ENCODE measurements at regions not wholly inside any gene's neighbourhood (a gene's known extent, or its start where the extent isn't known, plus 50 kb on each side); places are given as distances from the start of the nearest gene placed in this dataset.

- FAIRE-seq (no peak), DNase-seq (ENCODE audit: insufficient read length, low spot score) (no peak)
Measured at GRCh38 chr3:31242026-31242960, 290.4 kb upstream of the STT3B start.

DNA sequence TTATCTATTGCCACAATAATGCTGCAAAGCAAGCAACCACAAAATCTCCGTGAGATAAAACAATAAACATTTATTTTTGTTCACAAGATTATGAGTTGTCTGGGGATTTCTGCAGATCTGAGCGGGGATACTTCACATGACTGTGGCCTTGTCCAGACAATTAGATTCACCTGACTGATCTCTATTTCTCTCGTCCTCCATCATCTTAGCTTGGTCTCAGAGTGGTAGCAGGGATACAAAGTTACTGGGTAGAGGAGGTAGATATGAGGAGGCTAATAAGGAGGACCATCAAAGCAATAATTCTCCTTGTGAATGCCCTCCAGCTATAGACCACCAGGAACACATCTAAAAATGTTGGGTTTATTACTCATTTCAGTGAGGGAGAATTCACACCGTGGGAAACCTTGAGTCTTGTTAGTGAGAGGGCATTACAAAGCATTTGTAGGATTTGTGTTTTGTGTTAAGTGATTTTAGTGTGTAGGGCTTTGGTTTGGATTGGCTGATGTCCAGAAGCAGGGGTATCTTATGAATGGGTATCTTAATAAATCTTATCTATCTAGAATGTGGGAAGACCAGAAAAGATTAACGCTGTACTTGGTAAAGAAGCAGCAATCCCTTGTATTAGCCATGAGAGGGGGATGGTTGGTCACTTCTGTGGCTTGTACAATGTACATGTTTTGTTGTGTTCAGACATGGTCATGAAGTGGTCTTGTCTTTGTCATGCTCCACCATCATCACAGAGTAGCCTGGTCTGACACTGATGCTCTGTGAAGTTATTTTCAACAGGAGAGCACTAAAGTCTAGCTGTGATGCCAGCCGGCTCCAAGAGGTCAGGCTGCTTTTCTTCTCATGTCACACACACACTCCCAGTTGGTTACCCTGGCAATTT is 287.6 kb upstream of the STT3B start:
- FAIRE-seq: peak; percentile 16
- DNase-seq (ENCODE audit: insufficient read length, low spot score): no peak

DNA sequence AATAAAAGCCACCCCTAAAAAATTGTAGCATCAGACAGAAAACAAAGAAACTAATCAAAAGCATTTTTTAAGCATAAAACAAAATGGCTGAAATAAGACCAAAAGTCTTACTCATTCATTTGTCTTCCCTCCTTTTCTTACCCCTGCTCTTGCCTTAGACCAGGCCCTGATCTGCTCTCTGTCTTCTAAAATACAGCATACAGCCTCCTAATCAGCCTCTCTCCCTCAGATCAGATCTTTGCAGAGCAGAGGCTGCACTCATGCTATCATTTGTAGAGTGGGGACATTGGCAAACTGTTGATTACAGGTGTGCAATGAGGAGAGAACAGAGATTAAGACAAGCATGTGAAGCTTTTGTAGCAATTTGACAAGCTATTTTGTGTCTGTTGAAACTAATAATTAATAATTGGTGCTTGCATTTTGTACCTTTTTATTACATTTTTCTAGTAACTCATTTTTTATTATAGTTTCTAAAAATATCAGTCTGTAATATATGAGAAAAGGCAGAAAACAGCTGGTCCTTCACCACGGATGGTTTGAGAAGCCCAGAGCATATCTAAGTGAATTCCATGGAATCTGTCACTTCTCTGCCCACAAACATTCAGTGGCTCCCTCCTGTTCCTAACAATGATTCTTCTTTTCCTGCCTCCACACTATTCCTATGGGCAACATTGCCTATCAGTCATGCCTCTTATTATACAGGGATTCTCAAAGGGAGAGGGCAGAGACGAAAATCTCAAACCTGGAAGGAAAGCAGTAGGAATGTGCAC is 286.2 kb upstream of the STT3B start:
- DNase-seq (ENCODE audit: insufficient read length, low spot score) (no peak), FAIRE-seq (no peak)

DNA sequence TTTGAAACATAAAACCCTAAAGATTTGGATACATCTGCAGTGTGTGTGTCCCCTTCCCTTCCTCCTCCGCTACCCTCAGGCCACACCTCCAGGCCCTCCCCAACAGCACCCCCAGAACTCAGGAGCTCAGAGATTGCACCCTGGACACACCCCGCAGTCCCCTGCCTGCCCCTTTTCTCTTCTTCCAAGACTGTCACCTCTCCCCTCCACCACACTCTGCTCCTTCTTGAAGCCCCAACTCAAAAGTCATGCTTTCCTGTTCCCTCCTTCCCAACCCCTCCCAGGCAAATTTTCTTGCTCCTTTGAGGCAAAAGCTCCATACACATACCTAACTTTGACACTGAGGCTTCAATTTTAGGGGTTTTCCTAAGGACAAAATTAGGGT is 285.7 kb upstream of the STT3B start:
- DNase-seq (ENCODE audit: insufficient read length, low spot score): no peak
- no peak for FAIRE-seq

- FAIRE-seq: no peak
- no peak for DNase-seq (ENCODE audit: insufficient read length, low spot score)
Measured at GRCh38 chr3:31247850-31248562, 284.7 kb upstream of the STT3B start.

DNA sequence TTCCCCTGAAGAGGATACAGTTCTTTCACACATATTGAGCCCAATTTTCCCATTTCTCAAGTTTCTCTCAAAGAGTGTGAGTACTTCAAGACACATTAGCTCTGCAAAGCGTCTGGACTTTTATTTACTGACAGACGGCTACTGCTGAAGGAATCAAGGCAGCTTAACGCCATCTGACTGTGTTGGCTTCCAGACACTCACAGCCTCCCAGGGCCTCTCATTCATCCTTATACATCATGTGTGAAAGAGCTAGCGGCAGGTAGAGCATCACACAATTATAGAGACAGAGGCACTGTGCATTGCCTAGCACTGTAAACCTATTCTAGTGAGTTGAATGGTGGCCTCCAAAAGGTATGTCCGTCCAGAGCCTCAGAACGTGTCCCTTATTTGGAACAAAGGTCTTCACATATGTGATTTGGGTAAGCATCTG is 284.1 kb upstream of the STT3B start:
- FAIRE-seq (no peak), DNase-seq (ENCODE audit: insufficient read length, low spot score) (no peak)

GRCh38 chr3:31249545-31249944 is 283.2 kb upstream of the STT3B start:
- DNase-seq (ENCODE audit: insufficient read length, low spot score): no peak
- no peak for FAIRE-seq

DNA sequence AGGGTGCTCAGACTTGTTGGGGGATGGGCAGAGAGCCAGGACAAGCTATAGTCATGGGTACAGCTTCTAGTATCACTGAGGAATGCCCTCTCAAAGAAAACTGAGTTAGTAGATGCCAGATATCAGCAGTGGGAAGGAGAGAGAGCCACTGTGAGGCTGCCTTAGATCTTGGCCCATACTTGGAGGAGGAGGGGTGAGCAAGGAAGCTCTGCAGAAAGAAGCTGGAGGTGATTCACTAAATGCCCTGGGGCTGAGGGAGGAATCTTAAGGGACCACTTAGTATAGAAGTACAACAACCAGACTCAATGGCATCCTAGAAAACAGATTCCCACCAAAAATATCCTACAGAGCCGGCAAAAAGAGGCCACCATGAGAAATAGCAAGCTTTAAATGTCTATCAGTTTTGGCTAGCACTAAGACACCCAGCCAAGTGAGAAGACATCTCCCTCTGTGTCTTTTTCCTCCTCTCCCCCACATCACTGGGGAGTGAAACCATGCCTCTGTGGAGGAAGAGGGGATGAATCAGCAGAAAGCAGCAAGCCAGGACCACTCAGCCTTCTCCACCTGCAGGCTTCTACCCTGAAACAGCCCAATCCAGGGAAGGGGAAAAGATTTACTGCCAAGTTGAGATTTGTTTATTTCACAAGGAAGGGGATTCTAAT is 282.5 kb upstream of the STT3B start:
- no peak for FAIRE-seq
- DNase-seq (ENCODE audit: insufficient read length, low spot score): peak; percentile 14

- FAIRE-seq (no peak), DNase-seq (ENCODE audit: insufficient read length, low spot score) (no peak)
Measured at GRCh38 chr3:31251083-31251482, 281.6 kb upstream of the STT3B start.

DNA sequence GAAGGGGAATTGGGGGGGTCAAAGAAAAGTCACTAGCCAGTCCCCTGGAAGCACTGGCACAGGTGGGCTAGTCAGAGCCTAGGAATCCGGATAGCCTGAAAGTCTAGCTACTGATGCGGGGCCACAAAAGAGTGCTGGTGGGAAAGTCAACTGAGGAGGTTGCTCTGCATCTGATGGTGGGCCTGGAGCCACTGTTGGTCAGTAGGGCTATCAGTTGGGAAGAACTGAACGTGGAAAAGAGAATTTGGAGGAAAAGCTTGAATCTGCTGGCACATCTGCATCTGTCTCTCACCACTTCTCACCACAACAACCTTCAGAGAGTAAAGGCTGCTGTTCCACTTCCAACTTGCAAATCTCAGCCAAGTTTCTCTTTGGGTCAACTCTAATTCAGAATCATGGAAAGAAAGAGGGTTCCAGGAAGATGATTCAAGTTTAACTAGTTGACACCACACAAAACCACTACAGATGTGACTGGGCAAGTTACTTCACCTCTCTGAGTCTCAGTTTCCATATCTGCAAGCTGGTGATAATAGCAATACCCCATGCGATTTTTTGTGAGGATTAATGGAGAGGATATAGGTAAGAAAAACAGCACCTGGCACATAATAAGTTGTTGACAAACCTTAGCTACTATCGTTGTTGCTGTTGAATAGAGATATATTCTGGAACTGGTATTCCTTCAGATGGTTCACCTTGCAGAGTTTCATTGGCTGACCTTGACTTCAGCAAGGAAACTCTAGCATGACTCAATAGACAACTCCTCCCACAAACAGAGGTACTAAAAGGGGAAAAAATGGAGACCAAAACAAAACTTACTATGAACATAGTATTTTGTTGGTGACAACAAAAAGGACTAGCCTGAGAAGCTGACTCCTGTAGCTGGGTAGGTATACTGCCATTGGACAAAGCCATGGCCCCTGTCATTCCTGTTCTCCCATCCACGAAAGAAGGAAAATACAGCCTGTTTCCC is 280.2 kb upstream of the STT3B start:
- DNase-seq (ENCODE audit: insufficient read length, low spot score): no peak
- no peak for FAIRE-seq

- FAIRE-seq (no peak), DNase-seq (ENCODE audit: insufficient read length, low spot score) (no peak)
Measured at GRCh38 chr3:31253782-31254181, 278.9 kb upstream of the STT3B start.

- DNase-seq (ENCODE audit: insufficient read length, low spot score) (no peak), FAIRE-seq (no peak)
Measured at GRCh38 chr3:31254483-31254882, 278.2 kb upstream of the STT3B start.

- DNase-seq (ENCODE audit: insufficient read length, low spot score): no peak
- no peak for FAIRE-seq
Measured at GRCh38 chr3:31255007-31255581, 277.6 kb upstream of the STT3B start.

DNA sequence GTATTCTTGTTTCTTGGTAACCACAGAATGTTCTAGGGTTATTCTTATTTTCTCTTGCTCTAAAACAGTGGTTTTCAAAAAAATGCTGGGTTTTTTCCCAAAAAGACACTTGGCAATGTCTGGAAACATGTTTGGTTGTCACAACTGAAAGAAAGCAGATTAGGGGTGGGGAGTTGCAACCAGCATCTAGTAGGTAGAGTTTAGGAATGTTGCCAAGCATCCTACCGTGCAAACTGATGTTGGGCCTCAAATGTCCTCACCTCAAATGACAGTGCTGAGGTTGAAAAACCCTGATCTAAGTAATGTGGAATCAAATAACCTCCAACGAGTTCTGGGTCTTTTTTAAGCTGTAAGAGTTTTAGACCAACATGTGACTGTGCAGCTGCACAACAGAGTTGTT is 270.5 kb upstream of the STT3B start:
- no peak for DNase-seq (ENCODE audit: insufficient read length, low spot score)
- no peak for FAIRE-seq

DNA sequence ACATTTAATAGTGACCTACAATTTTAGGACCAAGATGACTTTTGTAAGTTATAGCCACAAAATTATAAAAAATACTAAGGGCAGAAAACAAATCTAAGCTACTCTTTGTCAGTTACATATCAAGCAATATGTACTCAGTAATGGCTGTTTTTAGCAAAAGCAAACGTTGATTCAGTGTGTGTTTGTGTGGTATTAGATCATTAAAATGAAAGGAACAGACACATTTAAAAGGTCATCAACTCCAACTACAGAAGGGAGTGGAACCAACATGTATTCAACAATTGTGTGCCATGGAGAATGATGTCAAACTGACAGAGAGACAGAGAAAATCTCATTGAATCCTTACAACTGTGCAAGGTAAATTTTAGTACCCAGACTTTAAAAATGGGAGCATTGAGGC is 268.8 kb upstream of the STT3B start:
- no peak for FAIRE-seq
- no peak for DNase-seq (ENCODE audit: insufficient read length, low spot score)

GRCh38 chr3:31265646-31266428 is 266.9 kb upstream of the STT3B start:
- DNase-seq (ENCODE audit: insufficient read length, low spot score): no peak
- no peak for FAIRE-seq

GRCh38 chr3:31268868-31269267 is 263.9 kb upstream of the STT3B start:
- DNase-seq (ENCODE audit: insufficient read length, low spot score) (no peak), FAIRE-seq (no peak)

All from HTR-8/SVneo (cell line).